OCI-LY3 (cell line): ENCODE measurements at regions not wholly inside any gene's neighbourhood (a gene's known extent, or its start where the extent isn't known, plus 50 kb on each side); places are given as distances from the start of the nearest gene placed in this dataset.

Source experiments
- H2AFZ ChIP-seq: fragments of 200-600, 300-600 bp; shearing (Covaris generic); 2 replicates; pipeline ENCODE4 v1.6.0; 2014; ENCODE audit warnings: antibody characterized with exemption, low read depth, low read length
- H3K27ac ChIP-seq: fragments of 200-600, 300-600 bp; sonication (generic); 2 replicates; pipeline ENCODE4 v1.5.1; 2014; ENCODE audit warnings: mild to moderate bottlenecking, low read length, moderate library complexity, mixed read lengths
- H3K27me3 ChIP-seq: fragments of 200-600, 300-600 bp; sonication (generic); 2 replicates; pipeline ENCODE4 v1.6.1; 2014; ENCODE audit warnings: low read depth, low read length, mixed read lengths
- H3K36me3 ChIP-seq: fragments of 200-600, 300-600 bp; sonication (generic); replicated peaks from 2 replicates; pipeline ENCODE3; 2014; ENCODE audit warnings: low read depth, low read length, mixed read lengths
- H3K4me1 ChIP-seq: fragments of 300-600, 200-600 bp; sonication (generic); 2 replicates; pipeline ENCODE4 v1.6.1; 2014; ENCODE audit warnings: low read length, mixed read lengths
- H3K4me2 ChIP-seq: fragments of 200-600, 300-600 bp; sonication (generic); 2 replicates; pipeline ENCODE4 v1.6.1; 2014; ENCODE audit warnings: low read length, mixed read lengths
- H3K4me3 ChIP-seq: fragments of 300-600, 200-600 bp; sonication (generic); 2 replicates; pipeline ENCODE4 v1.5.1; 2014; ENCODE audit warnings: antibody characterized with exemption, mild to moderate bottlenecking, low read length, moderate library complexity
- H3K79me2 ChIP-seq: fragments of 300-600, 200-600 bp; shearing (Covaris generic); 2 replicates; pipeline ENCODE4 v1.6.1; 2014; ENCODE audit warnings: mild to moderate bottlenecking, low read length, mixed read lengths
- H3K9ac ChIP-seq: fragments of 300-600, 200-600 bp; shearing (Covaris generic); 2 replicates; pipeline ENCODE4 v1.6.0; 2014; ENCODE audit warnings: mild to moderate bottlenecking, low read length, moderate library complexity
- H3K9me3 ChIP-seq: fragments of 200-600, 300-600 bp; shearing (Covaris generic); 2 replicates; pipeline ENCODE4 v1.6.1; 2014; ENCODE audit warnings: low read length, mixed read lengths; ENCODE audit not compliant: insufficient read depth
- H4K20me1 ChIP-seq: fragments of 200-600, 300-600 bp; sonication (generic); 2 replicates; pipeline ENCODE4 v1.6.1; 2016; ENCODE audit warnings: low read length, mixed read lengths; ENCODE audit not compliant: insufficient read depth
- CTCF ChIP-seq: fragments of 200-600, 300-600 bp; sonication (generic); IDR thresholded peaks from 2 replicates; pipeline ENCODE4 v1.5.1; 2014; ENCODE audit warnings: antibody characterized with exemption, low read length, low read depth
- EZH2phosphoT487 ChIP-seq: fragments of 200-600 bp; shearing (Covaris generic); IDR thresholded peaks from 2 replicates; pipeline ENCODE4 v1.6.1; 2018; ENCODE audit warnings: antibody characterized with exemption, mixed run types, low read depth

GRCh38 chrX:82692991-82693390 lies 815.1 kb upstream of the POU3F4 start:
- no peak overlapping the region for H3K27ac ChIP-seq
- no peak for TF ChIP-seq EZH2phosphoT487
- TF ChIP-seq CTCF = no peak
- no peak overlapping the region for H2AFZ ChIP-seq

GRCh38 chrX:82695066-82695465 lies 813.0 kb upstream of the POU3F4 start:
- no peak for TF ChIP-seq EZH2phosphoT487
- no peak for TF ChIP-seq CTCF
- no peak overlapping the region for H3K4me3 ChIP-seq
- no peak overlapping the region for H3K4me2 ChIP-seq
- no peak overlapping the region for H3K27ac ChIP-seq
- no peak overlapping the region for H3K9ac ChIP-seq
- H3K4me1 ChIP-seq = no peaks in the 10 kb centered on the region
- H2AFZ ChIP-seq = no peak overlapping the region
- H4K20me1 ChIP-seq = no peaks in the 10 kb centered on the region
- no peaks in the 10 kb centered on the region for H3K36me3 ChIP-seq
- no peaks in the 10 kb centered on the region for H3K79me2 ChIP-seq
- no peaks in the 10 kb centered on the region for H3K9me3 ChIP-seq
- H3K27me3 ChIP-seq = no peaks in the 10 kb centered on the region

More at GRCh38 chrX:82692991-82693390, 815.1 kb upstream of the POU3F4 start:
- no peaks in the 10 kb centered on the region for H3K36me3 ChIP-seq
- no peak overlapping the region for H3K4me3 ChIP-seq
- H3K9me3 ChIP-seq = no peaks in the 10 kb centered on the region
- no peaks in the 10 kb centered on the region for H3K79me2 ChIP-seq
- H3K9ac ChIP-seq = no peak overlapping the region
- no peaks in the 10 kb centered on the region for H3K4me1 ChIP-seq
- no peak overlapping the region for H3K4me2 ChIP-seq
- no peaks in the 10 kb centered on the region for H4K20me1 ChIP-seq
- H3K27me3 ChIP-seq = no peaks in the 10 kb centered on the region

GRCh38 chrX:82703551-82703950 lies 804.5 kb upstream of the POU3F4 start:
- no peaks in the 10 kb centered on the region for H3K9me3 ChIP-seq
- no peaks in the 10 kb centered on the region for H3K27me3 ChIP-seq
- no peak for TF ChIP-seq CTCF
- TF ChIP-seq EZH2phosphoT487 = no peak
- H3K9ac ChIP-seq = no peak overlapping the region
- no peaks in the 10 kb centered on the region for H3K79me2 ChIP-seq
- no peaks in the 10 kb centered on the region for H4K20me1 ChIP-seq
- H2AFZ ChIP-seq = no peak overlapping the region; the same call in 1 of the 2 replicates
- H3K4me3 ChIP-seq = no peak overlapping the region
- no peak overlapping the region for H3K27ac ChIP-seq
- H3K4me2 ChIP-seq = no peak overlapping the region
- H3K4me1 ChIP-seq = peaks cover 14% of the 10 kb centered on the region
- H3K36me3 ChIP-seq = no peaks in the 10 kb centered on the region

- H3K27ac ChIP-seq = no peak overlapping the region
- no peak overlapping the region for H3K9ac ChIP-seq
- no peaks in the 10 kb centered on the region for H3K27me3 ChIP-seq
- no peak overlapping the region for H3K4me3 ChIP-seq
- H3K36me3 ChIP-seq = no peaks in the 10 kb centered on the region
- no peaks in the 10 kb centered on the region for H4K20me1 ChIP-seq
- H3K79me2 ChIP-seq = no peaks in the 10 kb centered on the region
- H3K9me3 ChIP-seq = no peaks in the 10 kb centered on the region
- H3K4me2 ChIP-seq = no peak overlapping the region
- TF ChIP-seq CTCF (no peak), EZH2phosphoT487 (no peak)
- H3K4me1 ChIP-seq = peaks cover 7% of the 10 kb centered on the region
- no peak overlapping the region for H2AFZ ChIP-seq
These were observed 796.6 kb upstream of the POU3F4 start for GRCh38 chrX:82711457-82711856.
